Loucy (cell line): ENCODE measurements at regions not wholly inside any gene's neighbourhood (a gene's known extent, or its start where the extent isn't known, plus 50 kb on each side); places are given as distances from the start of the nearest gene placed in this dataset.

Experiments used
- EZH2phosphoT487 ChIP-seq: fragments of 200-600 bp; IDR thresholded peaks from 2 replicates; pipeline ENCODE4 v1.6.1; 2018; ENCODE audit warnings: antibody characterized with exemption, mild to moderate bottlenecking, moderate library complexity, borderline replicate concordance
- TF ChIP-seq, protein P1 (sequence below): fragments of 200-600 bp; sonication (generic); conservative IDR thresholded peaks from 2 replicates; pipeline ENCODE4 v1.5.1; 2014; ENCODE audit warnings: mild to moderate bottlenecking, antibody characterized with exemption, low read length

DNA sequence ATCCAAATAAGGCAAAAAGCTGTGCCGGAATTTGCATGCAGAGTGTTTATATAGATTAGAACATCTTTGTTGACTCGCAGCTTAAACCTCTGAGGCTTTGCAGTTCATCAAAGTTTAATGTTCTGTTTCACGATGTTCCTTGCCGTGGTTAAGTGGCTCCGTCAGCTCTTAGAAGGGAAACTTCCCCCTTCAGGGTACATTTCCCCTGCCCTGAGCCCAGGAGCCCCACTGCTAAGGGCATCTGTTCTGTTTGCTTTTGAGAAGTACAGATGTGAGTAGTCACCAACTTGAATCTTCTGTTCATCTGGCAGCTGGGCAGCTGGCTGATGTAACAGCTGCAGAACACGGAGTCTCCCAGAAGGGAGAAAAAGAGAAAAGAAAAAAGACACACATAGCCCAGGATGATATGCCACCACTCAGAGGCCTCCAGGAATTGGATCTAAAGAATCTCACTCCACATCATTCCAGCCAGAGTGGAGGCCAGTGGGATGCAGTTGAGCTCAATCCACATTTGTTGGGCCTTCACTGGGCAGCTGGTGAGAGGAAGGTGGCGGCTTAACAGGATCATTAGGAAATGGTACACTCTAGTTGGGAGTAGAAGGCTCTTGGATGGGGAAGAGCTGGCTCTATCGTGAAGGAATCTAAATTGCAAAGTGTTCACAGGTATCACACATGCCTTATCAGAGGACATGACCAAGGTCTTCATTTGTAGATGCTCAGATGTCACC is 178.7 kb upstream of the RBPJ start:
- TF ChIP-seq, protein P1, sequence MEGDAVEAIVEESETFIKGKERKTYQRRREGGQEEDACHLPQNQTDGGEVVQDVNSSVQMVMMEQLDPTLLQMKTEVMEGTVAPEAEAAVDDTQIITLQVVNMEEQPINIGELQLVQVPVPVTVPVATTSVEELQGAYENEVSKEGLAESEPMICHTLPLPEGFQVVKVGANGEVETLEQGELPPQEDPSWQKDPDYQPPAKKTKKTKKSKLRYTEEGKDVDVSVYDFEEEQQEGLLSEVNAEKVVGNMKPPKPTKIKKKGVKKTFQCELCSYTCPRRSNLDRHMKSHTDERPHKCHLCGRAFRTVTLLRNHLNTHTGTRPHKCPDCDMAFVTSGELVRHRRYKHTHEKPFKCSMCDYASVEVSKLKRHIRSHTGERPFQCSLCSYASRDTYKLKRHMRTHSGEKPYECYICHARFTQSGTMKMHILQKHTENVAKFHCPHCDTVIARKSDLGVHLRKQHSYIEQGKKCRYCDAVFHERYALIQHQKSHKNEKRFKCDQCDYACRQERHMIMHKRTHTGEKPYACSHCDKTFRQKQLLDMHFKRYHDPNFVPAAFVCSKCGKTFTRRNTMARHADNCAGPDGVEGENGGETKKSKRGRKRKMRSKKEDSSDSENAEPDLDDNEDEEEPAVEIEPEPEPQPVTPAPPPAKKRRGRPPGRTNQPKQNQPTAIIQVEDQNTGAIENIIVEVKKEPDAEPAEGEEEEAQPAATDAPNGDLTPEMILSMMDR, result no peak
- TF ChIP-seq EZH2phosphoT487, result no peak
